ENCODE measurements at regions not wholly inside any gene's neighbourhood (a gene's known extent, or its start where the extent isn't known, plus 50 kb on each side); places are given as distances from the start of the nearest gene placed in this dataset.

GRCh38 chr3:182570946-182571594 is 222.2 kb upstream of the ATP11B start:
- DNase-seq (ENCODE audit: low read depth in 2 of 2) = no peak

GRCh38 chr3:182575941-182576340 is 217.4 kb upstream of the ATP11B start:
- no peak for DNase-seq (ENCODE audit: low read depth in 2 of 2)

DNA sequence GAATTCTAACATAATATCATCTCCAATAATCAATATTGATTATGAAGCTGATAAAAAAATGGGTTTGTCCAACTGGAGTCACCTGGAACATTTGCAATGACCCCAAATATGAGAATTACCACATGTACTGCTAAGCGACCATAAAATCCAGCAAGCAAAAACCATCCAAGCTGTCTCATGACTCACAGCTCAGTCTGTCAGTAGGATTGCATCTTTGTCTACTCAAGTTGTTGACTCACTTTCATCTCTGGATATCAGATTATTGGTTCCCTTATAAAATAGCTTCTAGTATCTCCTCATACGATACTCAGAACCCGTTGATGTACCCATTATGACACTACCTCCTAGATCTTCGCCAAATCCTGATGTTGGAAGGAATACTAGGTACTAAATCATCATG is 209.8 kb upstream of the ATP11B start:
- no peak for DNase-seq (ENCODE audit: low read depth in 2 of 2)

DNA sequence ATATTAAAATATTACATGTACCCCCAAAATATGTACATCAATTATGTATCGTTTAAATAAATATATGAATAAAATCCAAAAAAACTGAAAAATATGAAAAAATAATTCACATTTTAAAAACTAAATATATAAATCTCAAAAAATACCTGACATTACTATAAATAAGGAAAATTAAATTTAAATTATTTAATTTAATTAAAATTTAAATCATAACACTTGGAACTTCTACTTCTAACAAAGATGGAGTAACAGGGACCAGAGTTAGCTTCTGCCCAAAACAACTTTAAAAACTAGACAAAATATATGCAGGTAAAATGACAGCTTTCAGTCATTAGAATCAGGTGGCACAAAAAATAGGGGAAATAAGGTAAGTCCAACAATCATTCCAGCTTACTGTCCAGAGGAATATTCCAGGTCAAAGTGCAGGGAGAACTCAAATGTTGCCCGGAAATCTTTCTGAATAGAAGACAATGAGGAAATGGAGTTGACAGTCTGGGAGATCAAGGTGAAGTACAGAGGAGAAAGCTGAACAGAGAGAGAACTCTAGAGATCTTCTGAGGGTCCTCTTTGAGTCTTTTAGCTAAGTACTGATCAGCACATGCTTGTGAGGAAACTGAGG is 207.7 kb upstream of the ATP11B start:
- DNase-seq (ENCODE audit: low read depth in 2 of 2) = no peak

- no peak for DNase-seq (ENCODE audit: low read depth in 2 of 2)
These were observed 200.6 kb upstream of the ATP11B start for GRCh38 chr3:182592747-182593146.

DNA sequence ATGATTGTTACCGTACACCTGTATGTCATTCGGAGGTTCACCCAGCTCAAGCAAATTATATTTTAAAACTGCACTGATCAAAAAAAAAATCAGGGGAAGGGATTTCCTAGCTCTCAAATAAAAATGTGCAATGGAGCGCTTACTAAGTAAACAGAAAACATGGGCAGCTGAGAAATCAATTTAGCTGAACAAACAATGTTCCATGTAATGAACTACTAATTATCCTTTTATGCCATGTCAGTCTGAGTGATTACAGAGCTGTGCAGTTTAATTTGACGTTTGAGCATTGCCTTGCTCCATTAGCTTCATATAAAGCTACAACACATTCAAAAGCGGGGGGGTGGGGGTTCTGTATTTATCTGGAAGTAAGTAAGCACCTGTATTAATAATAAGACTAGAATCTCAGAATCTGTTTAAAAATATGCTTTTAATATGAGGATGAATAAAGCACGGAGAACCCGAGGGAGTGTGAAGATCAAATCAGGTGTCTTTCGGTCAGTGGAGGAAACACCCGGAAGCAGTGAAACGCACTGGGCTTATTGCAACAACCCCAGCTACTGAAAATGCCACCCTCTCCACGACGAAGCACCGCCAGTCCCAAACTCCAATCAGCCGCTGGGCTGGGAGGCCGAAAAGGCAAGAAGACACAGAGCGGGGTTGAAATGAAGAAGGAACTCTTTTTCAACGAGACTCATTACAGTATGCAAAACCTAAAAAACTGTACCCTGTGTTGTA is 196.5 kb upstream of the ATP11B start:
- no peak for DNase-seq (ENCODE audit: low read depth in 2 of 2)

- no peak for DNase-seq (ENCODE audit: low read depth in 2 of 2)
These were observed 195.7 kb upstream of the ATP11B start for GRCh38 chr3:182597621-182598041.

DNA sequence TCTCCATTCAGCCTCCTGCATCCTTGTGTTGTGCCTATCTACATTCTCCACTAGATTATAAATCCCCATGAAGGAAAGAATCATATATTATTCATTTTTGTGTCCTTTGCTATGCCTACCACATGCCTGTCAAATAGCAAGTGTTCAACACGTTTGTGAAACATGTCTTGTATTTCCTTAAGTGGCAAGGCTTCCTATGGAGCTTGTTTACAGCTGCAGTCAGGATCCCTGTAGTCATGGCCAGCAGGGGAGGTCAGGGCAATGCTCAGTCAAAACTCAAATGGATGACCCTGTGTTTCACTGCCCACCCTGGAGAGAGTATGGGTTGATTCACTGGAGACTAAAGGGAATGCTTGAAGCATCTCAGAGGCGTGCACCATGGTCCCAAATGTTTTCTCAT is 191.7 kb upstream of the ATP11B start:
- no peak for DNase-seq (ENCODE audit: low read depth in 2 of 2)

DNA sequence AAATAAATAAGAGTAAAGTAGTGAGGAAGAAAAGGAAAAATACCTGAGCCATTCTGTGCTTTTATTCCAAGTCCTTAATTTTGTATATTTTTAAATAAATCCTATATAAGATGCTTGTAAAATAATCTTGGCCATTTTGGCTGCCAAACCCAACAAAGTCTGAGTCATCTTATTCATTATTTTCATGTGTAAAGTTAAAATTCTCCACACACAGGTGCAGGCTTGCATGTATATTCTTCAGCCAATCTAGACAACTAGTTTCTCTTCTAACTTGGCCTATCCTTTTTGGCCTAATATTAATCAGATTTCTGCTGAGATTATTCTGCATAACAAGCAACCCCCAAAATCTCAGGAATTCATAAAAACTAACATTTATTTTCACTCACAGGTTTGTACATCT is 189.8 kb upstream of the ATP11B start:
- DNase-seq (ENCODE audit: low read depth in 2 of 2) = no peak

DNA sequence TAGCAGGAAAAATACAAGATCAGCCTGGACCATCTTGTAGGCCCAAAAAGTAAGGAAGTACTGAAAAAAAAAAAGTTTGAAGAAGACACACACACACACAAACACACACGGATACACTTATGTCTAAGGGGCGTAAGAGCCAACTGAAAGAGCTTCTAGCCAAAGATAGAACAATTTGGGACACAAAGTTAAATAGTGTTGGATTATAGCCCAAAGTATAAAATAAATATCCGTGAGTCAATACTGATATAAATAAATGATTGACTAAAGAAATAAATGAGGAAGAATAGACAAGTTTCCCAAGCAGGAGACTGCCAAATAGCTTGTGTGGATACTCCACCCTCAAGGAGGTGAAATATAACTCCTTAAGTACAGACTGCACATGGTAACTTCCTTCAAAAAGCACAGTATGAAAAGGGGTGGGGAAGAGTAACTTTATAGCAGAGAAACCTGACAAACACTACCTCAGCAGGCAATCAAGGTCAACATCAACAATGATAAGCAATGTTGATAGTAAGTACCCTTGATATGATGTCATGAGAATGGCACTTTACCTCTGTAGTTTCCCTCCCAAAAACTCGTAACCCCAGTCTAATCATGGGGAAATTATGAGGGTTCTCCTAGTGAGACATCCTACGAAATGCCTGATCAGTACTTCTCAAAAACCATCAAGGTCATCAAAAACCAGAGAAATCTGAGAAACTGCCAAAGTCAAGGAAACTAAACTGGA is 187.3 kb upstream of the ATP11B start:
- no peak for DNase-seq (ENCODE audit: low read depth in 2 of 2)

DNA sequence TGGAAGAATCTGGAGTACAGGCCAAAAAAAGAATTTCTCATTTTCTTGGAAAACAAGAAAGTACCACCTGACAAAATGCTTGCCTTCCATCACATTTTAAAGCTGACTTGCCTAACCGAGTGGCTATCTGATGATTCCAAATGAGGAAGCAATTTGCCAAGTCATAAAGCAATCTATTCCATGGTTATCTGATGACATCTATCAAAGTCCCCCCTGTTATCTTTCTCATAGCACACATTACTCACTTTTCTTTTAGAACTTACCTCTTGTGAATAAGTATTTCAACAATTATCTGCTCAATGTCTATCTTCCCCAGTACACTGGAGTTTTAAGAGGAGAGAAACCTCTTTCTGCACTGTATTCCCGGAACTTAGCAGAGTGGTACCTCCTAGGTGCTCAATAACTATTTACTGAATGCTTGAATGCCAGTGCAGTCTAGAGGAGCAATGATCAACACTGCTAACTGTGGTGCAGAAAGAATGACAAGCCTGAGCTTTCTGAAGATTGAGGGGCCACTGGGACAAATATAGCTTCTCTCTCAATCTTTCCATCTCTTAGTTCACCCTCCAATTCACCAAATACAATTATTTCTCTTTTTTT is 186.3 kb upstream of the ATP11B start:
- no peak for DNase-seq (ENCODE audit: low read depth in 2 of 2)

DNA sequence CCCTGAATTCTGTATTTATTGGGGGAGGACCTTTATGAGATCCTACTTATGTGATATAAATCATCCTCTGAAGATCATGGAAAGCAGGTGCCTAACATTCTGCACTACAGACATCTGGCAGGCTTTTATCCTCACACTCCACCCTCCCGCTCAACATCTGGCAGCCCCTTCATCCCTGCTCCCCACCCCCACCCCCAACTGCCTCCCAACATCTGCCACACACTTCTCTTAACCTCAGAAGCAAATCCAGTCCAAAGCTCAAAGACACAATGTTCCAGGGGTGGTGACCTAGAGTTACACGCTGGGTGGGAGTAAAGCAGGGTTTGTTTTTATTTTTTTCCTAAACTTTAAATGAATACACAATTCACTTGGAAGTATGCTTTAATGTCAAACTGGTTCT is 184.5 kb upstream of the ATP11B start:
- no peak for DNase-seq (ENCODE audit: low read depth in 2 of 2)

DNA sequence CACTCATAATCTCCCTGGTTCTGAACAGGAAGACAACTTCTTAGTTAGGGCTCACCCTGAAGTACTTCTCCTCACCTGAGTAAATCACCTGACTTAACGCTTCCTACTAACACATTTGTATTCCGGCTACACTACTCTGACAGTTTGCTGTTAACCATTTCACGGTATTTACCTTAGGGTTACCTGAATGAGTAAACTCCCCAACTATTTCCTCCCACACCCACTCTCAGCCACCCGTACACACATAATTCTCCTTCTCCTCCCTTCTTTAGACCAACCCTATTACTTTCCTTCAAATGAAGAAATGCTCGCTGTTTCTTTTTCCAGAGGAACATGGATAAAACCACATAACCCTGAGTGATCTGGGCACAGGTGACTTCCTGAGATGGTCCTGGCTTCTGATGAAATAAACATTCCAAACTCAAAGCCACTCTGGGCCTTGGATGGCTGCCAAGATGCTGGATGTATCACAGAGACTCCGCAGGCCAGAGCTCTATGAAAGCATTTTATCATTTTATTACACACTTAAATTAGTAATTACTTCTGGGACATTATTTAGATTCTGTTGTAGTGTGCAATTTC is 183.6 kb upstream of the ATP11B start:
- DNase-seq (ENCODE audit: low read depth in 2 of 2) = no peak

GRCh38 chr3:182612332-182612731 is 181.0 kb upstream of the ATP11B start:
- no peak for DNase-seq (ENCODE audit: low read depth in 2 of 2)

- no peak for DNase-seq (ENCODE audit: low read depth in 2 of 2)
These were observed 175.8 kb upstream of the ATP11B start for GRCh38 chr3:182617500-182617899.

DNA sequence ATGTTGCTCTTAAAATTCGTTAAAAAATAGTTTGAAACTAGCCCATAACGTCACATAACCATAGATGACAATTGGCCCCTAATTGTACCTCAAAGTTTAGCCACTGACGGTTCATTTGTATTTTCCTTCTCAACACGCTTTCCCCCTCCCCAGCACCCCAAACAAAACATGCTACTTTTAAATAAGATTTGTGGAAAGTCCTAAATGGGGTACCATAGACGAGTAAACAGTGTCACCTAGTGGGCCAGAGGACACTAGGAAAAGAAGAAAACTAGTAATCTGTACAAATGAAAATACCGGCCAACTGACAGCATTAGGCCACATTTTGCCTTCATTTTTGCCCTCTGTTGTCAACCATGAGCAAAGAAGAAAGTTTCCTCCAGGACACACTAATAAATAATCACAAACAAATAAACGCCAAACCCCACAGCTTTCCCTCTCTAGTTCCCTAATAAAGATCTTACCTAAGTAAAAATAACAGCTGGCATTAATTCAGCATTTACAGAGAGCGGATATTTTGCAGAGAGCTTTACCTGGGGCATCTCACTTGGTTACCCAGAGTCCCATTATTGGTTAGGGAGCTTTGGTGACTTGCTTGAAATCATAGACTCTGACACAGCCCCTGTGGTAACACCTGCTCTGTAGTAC is 175.1 kb upstream of the ATP11B start:
- DNase-seq (ENCODE audit: low read depth in 2 of 2) = no peak

DNA sequence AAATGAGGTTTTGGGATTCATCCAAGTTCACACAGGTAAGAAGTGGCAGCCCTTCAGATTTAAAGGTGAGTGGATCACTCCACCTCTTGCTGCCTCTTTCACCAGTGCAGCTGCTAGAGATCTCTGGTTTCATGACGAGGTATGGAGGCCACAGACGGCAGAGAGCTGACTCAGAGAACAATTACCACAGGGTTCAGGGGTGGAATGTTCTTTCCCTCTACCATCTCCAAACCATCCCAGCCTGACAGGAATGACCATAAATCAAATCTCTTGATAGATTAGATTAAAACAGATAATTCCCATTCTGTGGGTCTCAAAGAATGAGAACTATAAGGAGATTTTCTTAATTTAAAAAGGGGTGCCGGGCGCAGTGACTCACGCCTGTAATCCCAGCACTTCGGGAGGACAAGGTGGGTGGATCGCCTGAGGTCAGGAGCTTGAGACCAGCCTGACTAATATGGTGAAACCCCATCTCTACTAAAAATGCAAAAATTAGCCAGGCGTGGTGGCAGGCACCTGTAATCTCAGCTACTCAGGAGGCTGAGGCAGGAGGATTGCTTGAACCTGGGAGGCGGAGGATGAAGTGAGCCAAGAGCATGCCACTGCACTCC is 174.2 kb upstream of the ATP11B start:
- no peak for DNase-seq (ENCODE audit: low read depth in 2 of 2)

GRCh38 chr3:182620723-182621434 is 172.4 kb upstream of the ATP11B start:
- no peak for DNase-seq (ENCODE audit: low read depth in 2 of 2)

- DNase-seq (ENCODE audit: low read depth in 2 of 2) = no peak
These were observed 171.7 kb upstream of the ATP11B start for GRCh38 chr3:182621435-182622240.
